Fibroblast of mammary gland (primary cell): ENCODE measurements at regions not wholly inside any gene's neighbourhood (a gene's known extent, or its start where the extent isn't known, plus 50 kb on each side); places are given as distances from the start of the nearest gene placed in this dataset.

Source experiments
- DNase-seq: peaks from one replicate; pipeline ENCODE4 v3.0.0-alpha.2; 2010; ENCODE audit warnings: low read depth
- H3K4me3 ChIP-seq: 2 replicates; pipeline ENCODE4 v1.5.1; 2011; ENCODE audit warnings: low read depth, mild to moderate bottlenecking, low read length, moderate library complexity; ENCODE audit not compliant: control insufficient read depth
- TF ChIP-seq, protein P1 (sequence below): conservative IDR thresholded peaks from 2 replicates; pipeline ENCODE4 v1.5.1; 2011; ENCODE audit warnings: low read depth, low read length, inconsistent platforms; ENCODE audit not compliant: control insufficient read depth, insufficient read depth

DNA sequence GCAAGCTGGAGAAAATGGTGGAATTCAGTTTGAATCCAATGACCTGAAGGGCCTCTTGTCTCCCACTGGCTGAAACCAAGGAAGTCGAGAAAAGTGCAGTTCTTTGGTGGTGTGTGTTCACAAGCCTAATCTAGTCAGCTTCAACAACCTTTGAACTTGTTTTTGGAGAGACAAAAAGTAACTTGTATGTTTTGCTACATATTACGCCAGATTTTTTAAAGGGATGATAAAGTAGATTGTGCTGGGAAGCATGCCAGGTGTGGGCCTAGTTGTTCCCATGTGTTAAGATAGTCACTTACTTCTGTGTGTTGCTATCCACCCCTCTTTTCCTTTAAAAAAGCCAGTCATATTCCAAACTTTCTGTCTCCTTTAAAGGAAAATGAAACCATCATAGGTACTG, 79.7 kb upstream of the FAM3C start:
- TF ChIP-seq, protein P1, sequence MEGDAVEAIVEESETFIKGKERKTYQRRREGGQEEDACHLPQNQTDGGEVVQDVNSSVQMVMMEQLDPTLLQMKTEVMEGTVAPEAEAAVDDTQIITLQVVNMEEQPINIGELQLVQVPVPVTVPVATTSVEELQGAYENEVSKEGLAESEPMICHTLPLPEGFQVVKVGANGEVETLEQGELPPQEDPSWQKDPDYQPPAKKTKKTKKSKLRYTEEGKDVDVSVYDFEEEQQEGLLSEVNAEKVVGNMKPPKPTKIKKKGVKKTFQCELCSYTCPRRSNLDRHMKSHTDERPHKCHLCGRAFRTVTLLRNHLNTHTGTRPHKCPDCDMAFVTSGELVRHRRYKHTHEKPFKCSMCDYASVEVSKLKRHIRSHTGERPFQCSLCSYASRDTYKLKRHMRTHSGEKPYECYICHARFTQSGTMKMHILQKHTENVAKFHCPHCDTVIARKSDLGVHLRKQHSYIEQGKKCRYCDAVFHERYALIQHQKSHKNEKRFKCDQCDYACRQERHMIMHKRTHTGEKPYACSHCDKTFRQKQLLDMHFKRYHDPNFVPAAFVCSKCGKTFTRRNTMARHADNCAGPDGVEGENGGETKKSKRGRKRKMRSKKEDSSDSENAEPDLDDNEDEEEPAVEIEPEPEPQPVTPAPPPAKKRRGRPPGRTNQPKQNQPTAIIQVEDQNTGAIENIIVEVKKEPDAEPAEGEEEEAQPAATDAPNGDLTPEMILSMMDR: no peak
- peak; percentile 21 for DNase-seq
- no peak overlapping the region for H3K4me3 ChIP-seq

- DNase-seq: no peak
- H3K4me3 ChIP-seq: no peak overlapping the region
- TF ChIP-seq, protein P1: no peak
Observed at GRCh38 chr7:121474301-121474673, 78.2 kb upstream of the FAM3C start.

DNA sequence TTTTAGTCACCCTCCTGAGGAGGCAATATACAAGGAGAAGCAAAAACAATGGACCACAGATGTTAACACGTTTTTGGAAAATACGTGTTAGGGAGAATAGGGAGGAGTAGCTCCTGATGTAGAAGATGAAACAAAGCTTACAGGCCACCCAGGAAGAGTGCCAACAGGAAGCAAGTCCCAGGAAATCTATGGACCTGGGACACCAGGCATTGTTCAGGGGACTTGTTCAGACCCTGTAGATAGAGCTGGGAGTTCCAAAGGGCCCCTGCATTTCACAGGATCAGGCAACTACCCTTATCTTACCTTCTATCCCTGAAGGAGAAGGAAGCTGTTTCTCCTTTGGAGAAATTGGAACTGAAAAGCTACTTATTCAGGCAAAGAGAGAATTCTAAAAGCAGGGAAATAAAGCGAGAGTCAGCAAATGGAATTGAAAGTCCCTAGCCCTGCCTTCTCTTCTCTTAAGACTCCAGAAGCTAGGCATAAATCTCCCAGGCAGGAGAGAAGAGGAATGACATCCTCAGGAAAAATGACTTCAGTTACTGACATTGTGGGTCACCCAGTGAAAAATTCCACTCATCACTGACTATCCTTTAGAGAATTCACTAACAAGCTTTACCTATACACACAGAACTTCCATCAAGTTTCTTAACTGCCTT, 77.7 kb upstream of the FAM3C start:
- no peak overlapping the region for H3K4me3 ChIP-seq
- TF ChIP-seq, protein P1: no peak
- no peak for DNase-seq

- no peak for DNase-seq
- H3K4me3 ChIP-seq: no peak overlapping the region
- TF ChIP-seq, protein P1: no peak
Observed at GRCh38 chr7:121466455-121466854, 70.3 kb upstream of the FAM3C start.

DNA sequence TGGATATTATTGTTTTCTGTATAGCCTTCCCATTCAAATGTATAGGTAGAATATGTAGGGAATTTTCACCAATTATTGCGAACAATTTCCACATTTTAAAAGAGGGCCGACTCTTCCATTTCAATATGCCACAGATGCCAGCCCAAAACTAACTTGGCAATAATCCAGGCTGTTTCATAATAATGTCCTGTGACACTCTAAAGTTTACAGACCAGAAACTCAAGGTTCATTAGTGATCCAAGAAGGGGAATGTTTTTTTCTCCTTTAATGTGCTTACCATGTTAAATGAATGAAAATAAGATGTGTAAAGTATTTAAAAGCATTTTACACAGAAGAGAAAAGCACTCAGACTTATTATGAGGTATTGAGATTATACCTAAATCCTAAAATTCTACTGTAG, 63.0 kb upstream of the FAM3C start:
- TF ChIP-seq, protein P1: no peak
- H3K4me3 ChIP-seq: no peak overlapping the region
- no peak for DNase-seq

- no peak overlapping the region for H3K4me3 ChIP-seq
- TF ChIP-seq, protein P1: no peak
- DNase-seq: no peak
Observed at GRCh38 chr7:121456785-121457359, 60.8 kb upstream of the FAM3C start.

- TF ChIP-seq, protein P1: no peak
Observed at GRCh38 chr7:121456015-121456414, 59.9 kb upstream of the FAM3C start.

More at GRCh38 chr7:121456015-121456414, 59.9 kb upstream of the FAM3C start:
- DNase-seq: no peak
- no peak overlapping the region for H3K4me3 ChIP-seq
